NK-92 (cell line): ENCODE measurements at regions not wholly inside any gene's neighbourhood (a gene's known extent, or its start where the extent isn't known, plus 50 kb on each side); places are given as distances from the start of the nearest gene placed in this dataset.
"Not testable (repeated sequence)": the region's sequence is repeated elsewhere in the genome, so short reads cannot be mapped to it uniquely, and the experiment has no call there.

Source experiments
- DNase-seq: peaks from one replicate; lab custom pipeline; 2025; ENCODE audit not compliant: unreplicated experiment; lab: John Stamatoyannopoulos, UW

- DNase-seq = no peak
Measured at GRCh38 chr12:107144441-107144840, 51.1 kb upstream of the CRY1 start.

GRCh38 chr12:107144990-107145389, 51.6 kb upstream of the CRY1 start:
- DNase-seq = no peak

GRCh38 chr12:107145397-107145796, 52.0 kb upstream of the CRY1 start:
- no peak for DNase-seq

GRCh38 chr12:107148107-107148506, 54.8 kb upstream of the CRY1 start:
- no peak for DNase-seq

GRCh38 chr12:107152315-107152714, 59.0 kb upstream of the CRY1 start:
- DNase-seq = no peak

- DNase-seq = no peak
Measured at GRCh38 chr12:107159384-107159900, 66.1 kb upstream of the CRY1 start.

GRCh38 chr12:107163413-107163812, 70.1 kb upstream of the CRY1 start:
- no peak for DNase-seq

GRCh38 chr12:107164392-107164791, 71.0 kb upstream of the CRY1 start:
- no peak for DNase-seq

- no peak for DNase-seq
Measured at GRCh38 chr12:107165581-107165980, 72.2 kb upstream of the CRY1 start.

- no peak for DNase-seq
Measured at GRCh38 chr12:107167756-107168155, 74.4 kb upstream of the CRY1 start.

- no peak for DNase-seq
Measured at GRCh38 chr12:107169200-107169599, 75.9 kb upstream of the CRY1 start.

- DNase-seq = no peak
Measured at GRCh38 chr12:107178776-107179175, 85.4 kb upstream of the CRY1 start.

- no peak for DNase-seq
Measured at GRCh38 chr12:107179871-107180270, 86.5 kb upstream of the CRY1 start.

- DNase-seq = no peak
Measured at GRCh38 chr12:107180272-107180671, 86.9 kb upstream of the CRY1 start.

- no peak for DNase-seq
Measured at GRCh38 chr12:107184359-107184930, 91.1 kb upstream of the CRY1 start.

- no peak for DNase-seq
Measured at GRCh38 chr12:107196681-107197080, 103.3 kb upstream of the CRY1 start.

- DNase-seq = no peak
Measured at GRCh38 chr12:107200394-107200793, 107.0 kb upstream of the CRY1 start.

GRCh38 chr12:107207931-107208525, 114.7 kb upstream of the CRY1 start:
- no peak for DNase-seq

GRCh38 chr12:107209700-107210099, 116.4 kb upstream of the CRY1 start:
- DNase-seq = not testable (repeated sequence)

- not testable (repeated sequence) for DNase-seq
Measured at GRCh38 chr12:107214373-107214773, 121.0 kb upstream of the CRY1 start.

- DNase-seq = not testable (repeated sequence)
Measured at GRCh38 chr12:107216411-107216810, 123.1 kb upstream of the CRY1 start.

- no peak for DNase-seq
Measured at GRCh38 chr12:107219301-107219700, 126.0 kb upstream of the CRY1 start.

GRCh38 chr12:107221913-107222312, 128.6 kb upstream of the CRY1 start:
- DNase-seq = no peak
